ENCODE measurements at regions not wholly inside any gene's neighbourhood (a gene's known extent, or its start where the extent isn't known, plus 50 kb on each side); places are given as distances from the start of the nearest gene placed in this dataset.

GRCh38 chr9:89655990-89656657 lies 51.3 kb downstream of the GADD45G start:
- no peak for DNase-seq

- no peak for DNase-seq
Measured at GRCh38 chr9:89657295-89657694, 52.5 kb downstream of the GADD45G start.

GRCh38 chr9:89657765-89658164 lies 53.0 kb downstream of the GADD45G start:
- DNase-seq, result no peak

GRCh38 chr9:89658401-89658800 lies 53.6 kb downstream of the GADD45G start:
- no peak for DNase-seq

GRCh38 chr9:89658931-89659330 lies 54.1 kb downstream of the GADD45G start:
- no peak for DNase-seq

- DNase-seq, result no peak
Measured at GRCh38 chr9:89659473-89659872, 54.7 kb downstream of the GADD45G start.

- DNase-seq, result no peak
Measured at GRCh38 chr9:89659891-89660685, 55.3 kb downstream of the GADD45G start.

GRCh38 chr9:89661391-89661949 lies 56.7 kb downstream of the GADD45G start:
- no peak for DNase-seq

GRCh38 chr9:89661956-89662717 lies 57.3 kb downstream of the GADD45G start:
- DNase-seq, result peak; percentile 12

GRCh38 chr9:89662718-89663613 lies 58.2 kb downstream of the GADD45G start:
- DNase-seq, result no peak

- no peak for DNase-seq
Measured at GRCh38 chr9:89663614-89663970, 58.8 kb downstream of the GADD45G start.

GRCh38 chr9:89664010-89664409 lies 59.2 kb downstream of the GADD45G start:
- no peak for DNase-seq

GRCh38 chr9:89664896-89665329 lies 60.1 kb downstream of the GADD45G start:
- no peak for DNase-seq

GRCh38 chr9:89666364-89666763 lies 61.6 kb downstream of the GADD45G start:
- DNase-seq, result no peak

- no peak for DNase-seq
Measured at GRCh38 chr9:89666950-89667349, 62.1 kb downstream of the GADD45G start.

GRCh38 chr9:89667726-89668125 lies 62.9 kb downstream of the GADD45G start:
- DNase-seq, result no peak

- no peak for DNase-seq
Measured at GRCh38 chr9:89668216-89668865, 63.5 kb downstream of the GADD45G start.

- no peak for DNase-seq
Measured at GRCh38 chr9:89668866-89669246, 64.0 kb downstream of the GADD45G start.

- DNase-seq, result no peak
Measured at GRCh38 chr9:89669361-89669842, 64.6 kb downstream of the GADD45G start.

- DNase-seq, result no peak
Measured at GRCh38 chr9:89670114-89670513, 65.3 kb downstream of the GADD45G start.

- DNase-seq, result no peak
Measured at GRCh38 chr9:89670801-89671434, 66.1 kb downstream of the GADD45G start.

Data from amniotic stem cell (primary cell).